DMS153 (cell line): ENCODE measurements at regions not wholly inside any gene's neighbourhood (a gene's known extent, or its start where the extent isn't known, plus 50 kb on each side); places are given as distances from the start of the nearest gene placed in this dataset.

ENCODE experiments used
- DNase-seq: peaks from one replicate; lab custom pipeline; 2025; lab: John Stamatoyannopoulos, UW

- DNase-seq, result no peak
These were observed 104.2 kb upstream of the SPRED2 start for GRCh38 chr2:65536596-65536995.

- no peak for DNase-seq
These were observed 100.5 kb upstream of the SPRED2 start for GRCh38 chr2:65532937-65533336.

GRCh38 chr2:65532326-65532725, 99.9 kb upstream of the SPRED2 start:
- no peak for DNase-seq

GRCh38 chr2:65530547-65531320, 98.3 kb upstream of the SPRED2 start:
- no peak for DNase-seq

- DNase-seq, result no peak
These were observed 97.0 kb upstream of the SPRED2 start for GRCh38 chr2:65529419-65529818.

- peak; percentile 24 for DNase-seq
These were observed 95.8 kb upstream of the SPRED2 start for GRCh38 chr2:65528241-65528574.

- no peak for DNase-seq
These were observed 95.2 kb upstream of the SPRED2 start for GRCh38 chr2:65527451-65528240.

GRCh38 chr2:65525616-65526231, 93.3 kb upstream of the SPRED2 start:
- no peak for DNase-seq

GRCh38 chr2:65522922-65523321, 90.5 kb upstream of the SPRED2 start:
- DNase-seq, result no peak

- DNase-seq, result no peak
These were observed 86.4 kb upstream of the SPRED2 start for GRCh38 chr2:65518751-65519150.

- no peak for DNase-seq
These were observed 82.3 kb upstream of the SPRED2 start for GRCh38 chr2:65514555-65515195.

GRCh38 chr2:65512783-65513182, 80.4 kb upstream of the SPRED2 start:
- no peak for DNase-seq

- DNase-seq, result no peak
These were observed 78.9 kb upstream of the SPRED2 start for GRCh38 chr2:65511306-65511705.

GRCh38 chr2:65508225-65508624, 75.8 kb upstream of the SPRED2 start:
- no peak for DNase-seq

GRCh38 chr2:65507102-65508069, 75.0 kb upstream of the SPRED2 start:
- no peak for DNase-seq

- no peak for DNase-seq
These were observed 72.7 kb upstream of the SPRED2 start for GRCh38 chr2:65504814-65505697.

GRCh38 chr2:65504201-65504600, 71.8 kb upstream of the SPRED2 start:
- DNase-seq, result no peak

- no peak for DNase-seq
These were observed 71.3 kb upstream of the SPRED2 start for GRCh38 chr2:65503746-65504145.

- no peak for DNase-seq
These were observed 69.4 kb upstream of the SPRED2 start for GRCh38 chr2:65501836-65502235.

GRCh38 chr2:65501074-65501473, 68.7 kb upstream of the SPRED2 start:
- no peak for DNase-seq
